22Rv1 (cell line): ENCODE measurements at regions not wholly inside any gene's neighbourhood (a gene's known extent, or its start where the extent isn't known, plus 50 kb on each side); places are given as distances from the start of the nearest gene placed in this dataset.

Source experiments
- ZFX ChIP-seq: fragments of 450-650 bp; IDR thresholded peaks from 2 replicates; pipeline ENCODE4 v1.6.1; 2017; ENCODE audit warnings: antibody characterized with exemption, borderline replicate concordance
- TF ChIP-seq, protein P1 (sequence below): fragments of 450-650 bp; IDR thresholded peaks from 2 replicates; pipeline ENCODE4 v1.5.1; 2017; ENCODE audit warnings: mild to moderate bottlenecking

DNA sequence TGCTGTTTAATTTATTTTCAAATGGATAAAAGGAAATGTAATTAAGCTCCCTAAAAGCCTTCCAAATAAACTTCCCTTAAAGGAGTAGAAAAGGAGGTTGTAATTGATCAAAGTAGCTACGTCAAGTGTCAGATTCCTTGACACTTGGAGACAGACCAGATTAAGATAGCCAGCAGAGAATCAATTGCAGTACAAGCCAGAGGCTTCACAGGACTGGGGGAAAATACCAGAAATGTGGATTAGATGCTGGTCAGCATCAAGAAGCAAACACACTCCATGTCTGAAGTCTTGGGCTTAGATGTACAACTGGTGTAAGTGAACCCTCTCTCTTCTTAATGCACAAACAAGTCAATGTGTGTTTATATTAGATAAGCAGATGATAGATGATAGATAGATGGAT lies 184.9 kb upstream of the TAS2R1 start:
- TF ChIP-seq, protein P1, sequence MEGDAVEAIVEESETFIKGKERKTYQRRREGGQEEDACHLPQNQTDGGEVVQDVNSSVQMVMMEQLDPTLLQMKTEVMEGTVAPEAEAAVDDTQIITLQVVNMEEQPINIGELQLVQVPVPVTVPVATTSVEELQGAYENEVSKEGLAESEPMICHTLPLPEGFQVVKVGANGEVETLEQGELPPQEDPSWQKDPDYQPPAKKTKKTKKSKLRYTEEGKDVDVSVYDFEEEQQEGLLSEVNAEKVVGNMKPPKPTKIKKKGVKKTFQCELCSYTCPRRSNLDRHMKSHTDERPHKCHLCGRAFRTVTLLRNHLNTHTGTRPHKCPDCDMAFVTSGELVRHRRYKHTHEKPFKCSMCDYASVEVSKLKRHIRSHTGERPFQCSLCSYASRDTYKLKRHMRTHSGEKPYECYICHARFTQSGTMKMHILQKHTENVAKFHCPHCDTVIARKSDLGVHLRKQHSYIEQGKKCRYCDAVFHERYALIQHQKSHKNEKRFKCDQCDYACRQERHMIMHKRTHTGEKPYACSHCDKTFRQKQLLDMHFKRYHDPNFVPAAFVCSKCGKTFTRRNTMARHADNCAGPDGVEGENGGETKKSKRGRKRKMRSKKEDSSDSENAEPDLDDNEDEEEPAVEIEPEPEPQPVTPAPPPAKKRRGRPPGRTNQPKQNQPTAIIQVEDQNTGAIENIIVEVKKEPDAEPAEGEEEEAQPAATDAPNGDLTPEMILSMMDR: no peak
- no peak for TF ChIP-seq ZFX
